Activated T-cell treated with anti-CD3 and anti-CD28 coated beads for 48 hours (primary cell): ENCODE measurements at regions not wholly inside any gene's neighbourhood (a gene's known extent, or its start where the extent isn't known, plus 50 kb on each side); places are given as distances from the start of the nearest gene placed in this dataset.

Source experiments
- DNase-seq: peaks from one replicate; pipeline ENCODE4 v3.0.0-alpha.2; 2020; ENCODE audit warnings: low read depth

DNA sequence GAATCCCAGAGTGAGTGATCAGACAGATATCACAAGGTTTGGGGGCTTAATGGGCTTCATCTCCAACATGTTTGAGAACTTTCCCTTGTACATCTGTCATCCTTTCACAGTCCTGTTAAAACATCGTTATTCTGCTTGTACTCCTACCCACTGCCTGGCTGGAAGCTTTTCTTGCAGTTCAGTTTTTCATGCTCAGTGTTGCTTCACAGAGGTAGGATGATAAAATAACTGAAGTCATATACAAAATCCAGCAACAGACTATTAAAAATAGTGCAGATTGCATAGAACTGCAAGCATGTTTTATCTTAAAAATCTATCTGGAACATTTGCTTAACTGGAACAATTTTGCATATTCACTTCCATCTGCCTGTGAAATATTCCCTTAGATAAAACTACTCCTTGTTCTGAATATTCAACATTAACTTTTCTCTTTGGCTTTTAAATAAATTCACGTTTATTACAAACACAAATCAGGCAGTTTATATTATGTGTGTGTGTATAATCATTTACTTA is 579.6 kb upstream of the IGFBP7 start:
- DNase-seq: no peak

DNA sequence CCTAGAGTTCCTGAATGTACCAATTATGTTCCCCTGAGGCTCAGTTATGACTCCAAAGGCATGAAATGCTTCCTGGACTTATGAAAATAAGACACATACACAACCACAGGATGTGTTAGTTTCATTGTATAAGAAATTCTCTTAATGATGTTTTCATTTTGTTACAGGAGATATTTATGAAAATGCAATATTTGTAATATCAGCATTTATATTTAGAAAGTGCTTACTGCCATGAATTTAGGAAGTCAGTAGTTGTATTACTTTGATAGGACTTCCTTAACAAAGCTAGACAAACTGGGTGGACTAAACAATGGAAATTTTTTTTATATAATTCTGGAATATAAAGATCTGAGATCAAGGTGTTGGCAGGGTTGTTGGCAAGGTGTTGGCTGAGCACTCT is 572.1 kb upstream of the IGFBP7 start:
- DNase-seq: no peak

DNA sequence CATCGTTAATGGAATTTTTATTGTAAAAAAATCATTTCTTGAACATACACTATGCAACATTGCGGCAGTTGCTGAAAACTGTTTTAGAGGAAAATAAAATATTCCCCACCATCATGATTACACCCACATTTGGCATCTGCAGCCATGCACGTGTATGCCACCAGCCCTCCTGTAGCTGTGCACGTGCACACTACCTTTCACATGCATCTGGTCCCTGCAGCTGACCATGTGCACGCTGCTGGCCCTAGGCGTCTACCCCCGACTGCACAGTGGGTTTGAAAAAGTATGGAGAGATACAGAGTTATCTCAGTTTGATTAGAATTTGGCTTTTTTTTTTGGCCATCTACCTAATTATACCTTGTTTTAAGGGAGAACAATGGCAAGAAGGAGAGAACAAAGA is 569.8 kb upstream of the IGFBP7 start:
- DNase-seq: no peak

DNA sequence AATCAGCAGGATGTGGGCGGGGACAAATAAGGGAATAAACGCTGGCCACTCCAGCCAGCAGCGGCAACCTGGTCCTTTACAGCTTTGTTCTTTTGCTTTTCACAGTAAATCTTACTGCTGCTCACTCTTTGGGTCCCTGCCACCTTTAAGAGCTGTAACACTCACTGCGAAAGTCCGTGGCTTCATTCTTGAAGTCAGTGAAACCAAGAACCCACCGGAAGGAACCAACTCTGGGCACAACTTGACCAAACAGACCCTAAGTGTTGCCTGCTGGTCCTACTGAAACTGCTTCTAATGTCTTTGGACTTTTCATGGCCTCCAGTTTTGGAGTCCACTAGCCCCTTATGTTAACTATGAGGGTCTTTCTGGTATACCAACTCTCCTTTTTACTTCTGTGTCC is 566.2 kb upstream of the IGFBP7 start:
- DNase-seq: no peak

DNA sequence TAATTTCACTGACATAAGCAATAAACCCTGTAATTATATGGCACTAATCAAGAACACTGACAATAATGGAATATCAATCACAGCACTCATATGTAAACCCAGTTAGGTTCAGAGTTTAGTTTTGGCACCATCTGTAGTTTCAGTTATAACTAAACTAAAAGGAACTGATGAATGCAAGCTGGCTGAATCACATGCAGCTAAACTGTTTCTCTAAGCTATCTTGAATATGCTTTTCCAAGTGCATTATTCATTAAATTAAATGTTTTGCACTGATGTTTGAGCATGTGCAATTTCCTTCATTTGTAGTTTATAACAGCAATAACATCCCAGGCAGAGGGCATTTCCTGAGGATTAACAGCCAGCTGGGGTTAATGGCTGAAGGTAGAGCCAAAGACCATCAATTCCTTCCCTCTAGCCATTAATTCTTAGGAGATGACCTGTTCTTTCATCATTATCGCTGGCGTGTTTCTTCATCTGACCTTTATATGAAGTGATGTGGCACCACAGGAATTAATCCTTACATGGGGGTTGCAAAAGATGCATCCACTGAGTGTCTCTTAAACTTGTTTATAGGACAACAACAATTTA is 562.8 kb upstream of the IGFBP7 start:
- DNase-seq: no peak

DNA sequence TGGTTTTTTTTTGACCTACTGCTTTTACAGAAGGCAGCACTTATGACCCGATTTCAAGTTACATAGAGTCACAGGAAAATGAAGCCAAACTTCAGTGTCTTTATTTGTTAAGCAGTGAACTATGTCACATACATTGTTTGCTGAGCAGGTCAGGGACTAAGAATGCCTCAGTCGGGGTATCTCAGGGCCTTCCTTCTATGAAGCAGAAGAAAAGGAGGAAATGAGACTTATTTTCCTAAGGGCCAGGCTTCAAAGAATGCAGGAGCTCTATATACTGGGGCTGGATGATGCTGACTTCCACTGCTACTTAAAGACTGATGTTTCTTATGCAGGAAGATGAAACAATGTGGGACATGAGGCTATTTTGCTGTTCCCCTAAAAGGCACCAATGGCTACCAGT is 558.4 kb upstream of the IGFBP7 start:
- no peak for DNase-seq

DNA sequence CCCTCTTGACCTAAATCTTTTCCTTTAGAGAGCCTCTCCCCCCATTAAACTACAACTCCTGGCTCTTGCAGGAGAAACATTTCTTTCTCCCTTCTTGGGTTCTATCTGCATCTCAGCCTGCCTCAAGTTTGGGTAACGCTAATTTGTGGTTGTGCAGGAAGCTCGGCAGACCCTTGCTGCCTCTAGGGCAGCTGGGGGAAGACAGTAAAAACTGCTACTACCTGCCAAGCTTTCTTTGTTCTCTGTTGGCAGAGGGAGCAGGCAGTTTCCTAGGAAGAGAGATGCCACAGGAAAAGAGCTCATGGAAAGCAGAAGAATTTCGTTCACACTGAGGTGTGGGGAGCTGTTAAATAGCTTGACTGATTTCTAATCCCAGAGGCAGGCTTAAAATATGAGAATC is 555.6 kb upstream of the IGFBP7 start:
- DNase-seq: no peak

DNA sequence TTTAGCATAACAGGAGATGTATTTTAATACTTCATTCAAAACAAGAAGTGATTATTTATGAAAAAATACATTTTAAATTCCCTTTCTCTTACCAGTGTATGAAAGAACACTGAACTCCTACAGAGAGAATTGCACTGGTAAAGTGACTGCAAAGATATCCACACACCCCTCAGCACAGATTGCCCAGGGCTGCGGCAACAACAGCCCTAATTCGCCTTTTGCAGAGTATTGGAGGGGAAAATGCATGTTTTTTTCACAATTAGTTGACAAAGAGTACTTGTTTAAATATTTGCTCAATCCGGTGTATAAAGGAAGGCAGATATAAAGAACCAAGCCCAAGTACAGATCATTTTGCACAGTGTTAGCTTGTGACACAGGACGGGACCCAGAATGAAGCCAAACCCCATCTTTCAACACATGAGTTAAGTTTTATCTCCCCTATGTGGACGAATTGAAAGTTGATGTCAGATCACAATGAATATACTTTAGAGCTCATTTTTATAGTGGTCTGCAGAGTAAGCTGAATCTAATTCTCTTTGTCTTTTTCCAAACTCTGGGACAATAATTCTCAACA is 551.4 kb upstream of the IGFBP7 start:
- DNase-seq: no peak

DNA sequence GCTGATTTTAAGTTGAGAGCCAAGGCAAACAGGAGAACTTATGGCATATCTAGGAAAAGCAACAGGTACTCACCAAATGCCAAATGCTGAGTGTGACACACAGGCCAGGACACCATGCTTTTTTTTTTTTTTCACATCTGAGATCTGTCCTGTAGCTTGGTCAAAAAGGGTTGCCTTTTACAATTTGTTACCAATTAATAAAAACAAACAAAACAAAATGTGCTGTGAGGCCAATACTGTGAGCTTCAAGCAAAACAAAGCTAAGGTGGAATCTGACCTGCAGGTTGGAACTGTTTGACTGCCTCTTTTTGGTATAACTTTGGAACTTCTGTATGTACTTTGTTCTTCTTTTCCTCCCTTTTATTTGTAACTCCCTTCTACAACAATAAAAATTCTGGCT is 548.5 kb upstream of the IGFBP7 start:
- no peak for DNase-seq

DNA sequence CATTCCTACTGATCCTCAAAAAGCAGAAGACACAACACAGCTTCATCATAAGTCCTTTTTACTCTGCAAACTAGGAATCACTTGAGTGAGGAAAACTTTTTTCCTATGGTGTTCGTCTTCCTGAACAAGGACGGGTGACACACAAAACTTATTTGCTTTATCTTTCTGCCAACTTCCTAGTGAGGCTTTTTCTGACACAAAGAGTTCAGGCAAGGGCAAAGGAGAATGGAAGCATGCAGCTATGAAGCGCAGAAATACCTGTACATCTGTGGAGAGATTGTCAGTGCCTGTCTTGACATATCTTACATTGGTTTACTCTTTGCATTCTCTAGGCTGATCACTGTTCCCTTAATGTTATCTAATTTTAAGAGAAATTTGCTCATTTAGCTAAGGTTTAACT is 548.0 kb upstream of the IGFBP7 start:
- DNase-seq: no peak

DNA sequence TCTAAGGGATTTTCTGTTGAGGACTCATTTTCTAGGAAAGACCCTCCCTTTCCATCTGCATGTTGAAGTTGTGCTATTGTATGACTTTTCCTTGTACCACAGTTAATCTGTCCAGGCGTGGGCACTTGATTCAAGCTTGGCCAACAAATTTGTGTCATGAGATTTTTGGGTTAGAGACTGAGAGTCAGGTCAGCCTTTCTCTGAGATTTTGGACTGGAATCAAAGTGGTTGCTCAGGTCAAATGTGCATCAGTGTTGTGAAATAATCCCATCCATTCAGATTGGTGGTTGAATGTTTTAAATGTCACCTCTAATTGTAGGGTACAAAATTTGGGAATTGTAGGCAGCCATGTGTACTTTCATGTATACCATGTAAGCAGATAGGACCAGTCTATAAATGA is 545.2 kb upstream of the IGFBP7 start:
- no peak for DNase-seq

DNA sequence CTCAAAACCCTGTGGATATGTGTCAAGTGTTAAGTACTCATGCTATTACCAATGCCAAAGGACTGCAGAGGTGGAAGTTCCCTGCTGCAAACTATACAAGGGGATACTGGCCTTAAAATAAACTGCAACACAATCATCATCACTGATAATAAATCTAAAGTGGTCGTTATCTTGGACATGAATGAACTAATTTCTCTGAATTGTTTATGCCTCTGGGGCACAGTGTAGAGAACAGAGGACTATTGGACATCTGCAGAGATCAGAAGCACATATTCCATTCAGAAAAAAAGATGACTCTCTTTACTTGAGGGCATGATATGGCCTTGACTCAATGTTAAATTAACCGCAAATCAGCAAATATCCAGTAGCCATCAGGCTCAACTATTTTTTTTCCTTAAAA is 542.6 kb upstream of the IGFBP7 start:
- DNase-seq: no peak

DNA sequence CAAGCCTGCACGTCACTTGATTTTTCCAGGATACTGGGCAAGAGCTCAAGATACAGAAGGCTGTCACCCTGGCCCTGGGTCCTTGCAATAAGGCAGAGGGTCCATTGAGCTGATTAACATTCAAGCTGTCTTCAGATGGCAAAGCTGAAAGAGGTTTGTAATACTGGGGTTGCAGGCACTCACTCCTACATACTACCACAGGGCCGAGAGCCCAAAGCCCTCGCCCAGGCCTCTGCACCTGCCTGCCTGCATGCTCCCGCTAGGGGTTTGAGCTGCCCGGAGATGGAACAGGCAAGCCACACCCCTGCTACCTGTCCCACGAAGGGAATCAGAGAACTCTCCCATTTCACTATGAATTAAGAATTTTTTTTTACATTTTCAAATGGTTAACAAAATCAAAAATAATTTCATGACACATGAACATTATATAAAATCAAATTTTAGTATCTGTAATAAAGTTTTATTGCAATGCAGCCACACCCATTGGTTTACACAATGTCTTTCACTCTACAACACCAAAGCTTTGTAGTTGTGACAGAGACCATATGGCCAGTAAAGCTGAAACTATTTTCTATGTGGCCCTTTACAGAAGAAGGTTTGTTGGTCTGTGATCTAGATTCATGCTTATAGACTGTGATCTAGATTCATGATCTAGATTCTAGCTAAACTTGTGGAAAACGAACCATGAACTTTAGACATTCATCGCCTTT is 530.4 kb upstream of the IGFBP7 start:
- no peak for DNase-seq

DNA sequence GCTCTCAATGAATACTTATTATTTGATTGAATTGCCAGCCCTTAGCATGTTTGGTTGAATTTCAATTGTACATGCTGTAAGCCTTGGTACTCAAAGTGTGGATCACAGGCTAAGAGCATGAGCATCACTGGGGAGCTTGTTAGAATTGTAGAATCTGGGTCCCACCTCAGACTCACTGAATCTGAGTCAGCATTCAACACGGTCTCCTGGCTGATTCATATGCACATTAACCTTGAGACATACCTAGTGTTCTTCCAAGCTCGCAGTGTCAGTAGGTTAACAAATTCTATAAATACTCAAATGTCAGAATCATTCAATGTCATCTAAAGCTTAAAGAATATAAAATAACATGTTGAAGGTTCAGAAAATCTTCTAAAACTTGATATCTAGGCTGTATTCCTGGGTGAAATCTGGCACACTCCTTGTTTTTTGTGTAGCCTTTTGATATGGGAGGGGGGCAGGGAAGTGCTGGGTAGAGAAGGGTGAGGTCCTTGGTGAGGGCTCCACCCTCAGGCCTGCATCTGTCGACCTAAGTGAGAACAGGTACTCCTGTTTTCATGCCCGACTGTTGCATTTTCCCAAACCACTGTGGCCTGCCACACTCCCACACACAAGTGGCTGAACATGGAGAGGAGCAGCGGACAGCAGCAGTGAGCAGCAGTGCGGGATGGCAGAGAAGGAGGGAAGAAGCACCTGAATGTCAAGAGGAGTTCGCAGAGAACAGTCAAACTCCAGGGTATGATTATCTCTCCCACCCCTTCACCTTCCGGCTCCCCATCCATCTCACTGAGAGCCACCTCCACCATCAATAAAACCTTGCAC is 529.6 kb upstream of the IGFBP7 start:
- DNase-seq: no peak

DNA sequence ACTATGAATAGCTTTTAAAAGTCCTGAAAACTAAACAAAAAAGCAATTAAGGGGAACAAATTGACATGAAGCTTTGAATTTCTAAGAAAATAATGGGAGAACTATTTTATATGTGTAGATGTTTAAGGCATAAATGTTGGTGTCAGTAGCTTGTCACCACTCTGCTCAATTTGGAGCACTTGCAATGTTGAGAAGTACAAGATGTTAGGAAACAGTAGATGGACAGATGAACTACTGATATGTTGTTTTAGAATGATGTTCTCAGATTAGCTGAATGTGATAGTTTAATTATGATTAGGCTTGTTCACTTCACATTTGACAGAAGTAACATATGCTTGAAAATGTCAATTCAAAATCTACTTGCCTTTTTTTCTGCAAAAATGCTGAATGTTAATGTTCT is 525.7 kb upstream of the IGFBP7 start:
- no peak for DNase-seq

DNA sequence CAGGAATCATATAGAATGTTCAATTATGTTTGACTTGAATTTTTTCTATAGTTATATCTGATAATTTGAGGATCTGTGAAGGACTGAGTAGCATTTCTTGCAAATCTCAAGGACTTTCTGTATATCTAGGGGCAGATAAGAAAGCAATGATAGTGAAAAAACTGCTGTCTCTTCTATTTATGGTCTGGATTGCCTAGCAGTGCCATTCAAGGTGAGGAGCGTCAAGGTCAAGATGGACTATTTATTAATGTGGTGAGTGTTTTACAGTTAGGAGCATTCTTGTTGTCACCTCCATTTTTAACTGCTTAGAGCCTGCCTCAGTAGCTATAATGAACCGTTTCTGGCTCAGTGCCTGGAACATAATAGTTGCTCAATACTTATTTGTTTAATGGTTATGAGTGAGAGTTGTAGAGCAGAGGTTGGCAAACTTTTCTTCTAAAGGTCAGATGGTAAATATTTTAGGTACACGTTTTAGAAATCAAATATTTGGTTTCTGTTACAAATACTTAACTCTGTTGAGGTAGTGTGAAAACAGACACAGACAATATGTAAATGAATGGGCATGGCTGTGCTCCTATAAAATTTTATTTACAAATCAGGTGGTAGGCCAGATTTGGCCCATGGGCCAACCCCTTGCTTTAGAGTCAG is 523.2 kb upstream of the IGFBP7 start:
- DNase-seq: no peak

DNA sequence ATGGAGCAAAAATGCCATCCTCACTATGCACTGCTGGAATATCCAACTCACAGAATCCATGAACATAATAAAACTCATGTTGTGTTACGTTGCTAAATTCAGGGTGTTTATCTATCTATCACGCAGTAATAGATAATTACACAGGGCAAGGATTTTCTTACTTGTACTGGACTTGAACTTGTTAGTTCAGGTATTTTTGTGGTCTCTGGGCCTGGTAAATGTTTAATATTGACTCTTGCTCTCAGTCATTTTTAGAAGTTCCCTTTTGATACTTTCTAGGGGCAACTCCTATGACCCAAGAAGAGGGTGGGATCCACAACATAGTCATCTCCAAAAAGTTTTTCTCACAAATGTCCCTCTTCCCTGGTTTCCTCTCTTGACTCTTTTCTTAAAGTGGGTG is 522.4 kb upstream of the IGFBP7 start:
- no peak for DNase-seq

DNA sequence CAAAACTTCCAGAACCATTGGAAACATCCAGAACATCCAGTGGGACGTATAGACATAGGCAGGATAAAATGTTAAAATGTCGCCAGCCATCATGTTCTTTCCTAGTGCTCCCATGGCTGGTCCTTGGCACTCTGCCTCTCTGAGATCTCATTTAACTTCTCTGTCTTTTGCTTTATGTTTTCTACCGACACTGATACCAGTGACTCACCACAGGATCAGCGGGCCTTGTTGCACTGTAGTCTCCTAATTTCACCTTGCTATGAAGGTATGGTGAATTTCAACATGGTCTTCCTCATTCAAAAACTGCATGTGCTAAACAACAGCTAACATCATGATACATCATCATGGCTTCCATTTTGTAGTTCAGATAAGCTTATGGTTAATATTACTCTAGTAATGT is 521.0 kb upstream of the IGFBP7 start:
- no peak for DNase-seq

DNA sequence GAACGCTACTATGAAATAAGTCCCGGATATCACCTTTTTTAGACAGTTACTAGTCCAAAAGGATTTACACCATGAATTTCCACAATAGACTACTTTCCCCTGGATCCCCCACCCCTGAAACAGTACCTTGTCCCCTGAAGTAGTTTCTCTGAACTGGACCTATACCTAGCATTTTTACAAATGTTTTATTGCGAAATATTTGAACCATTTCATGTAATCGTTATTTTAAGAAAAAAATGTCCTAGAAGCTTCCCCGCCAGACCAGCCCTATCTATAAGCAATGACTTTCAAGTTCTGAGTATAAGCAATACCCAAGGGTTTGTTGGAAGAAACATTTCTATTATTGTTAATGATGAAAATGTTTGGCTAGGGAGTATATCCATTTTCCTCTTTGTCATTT is 517.8 kb upstream of the IGFBP7 start:
- no peak for DNase-seq

DNA sequence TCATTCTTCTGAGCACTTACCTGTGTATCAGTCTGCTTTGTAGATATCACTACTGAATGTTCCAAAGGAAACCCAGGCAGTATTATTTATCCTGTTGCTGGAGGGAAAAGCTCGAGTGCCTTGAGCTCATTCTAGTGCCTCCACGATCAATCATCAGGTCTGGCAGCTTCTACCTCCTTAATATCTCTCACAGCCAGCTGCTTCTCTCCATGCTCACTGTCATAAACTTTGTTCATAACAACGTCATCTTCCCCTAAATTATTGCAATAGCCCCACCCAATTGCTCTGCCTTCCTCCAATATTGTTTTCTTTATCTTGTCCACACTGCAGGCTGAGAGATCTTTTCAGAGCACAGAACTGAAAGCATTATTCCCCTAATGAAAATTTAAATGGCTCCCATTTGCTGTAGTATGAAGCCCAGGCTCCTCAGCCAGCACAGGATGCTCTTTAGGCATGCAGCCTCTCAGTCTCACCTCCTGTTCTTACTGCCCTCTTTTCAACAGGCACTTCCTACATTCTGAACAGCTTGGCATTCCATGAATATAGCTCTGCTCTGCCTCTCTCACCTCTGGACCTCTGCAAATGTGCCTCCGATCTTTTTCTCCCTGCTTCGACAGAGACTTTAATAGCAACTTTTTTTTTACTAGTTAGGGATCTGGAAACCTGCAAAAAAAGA is 504.2 kb upstream of the IGFBP7 start:
- no peak for DNase-seq

DNA sequence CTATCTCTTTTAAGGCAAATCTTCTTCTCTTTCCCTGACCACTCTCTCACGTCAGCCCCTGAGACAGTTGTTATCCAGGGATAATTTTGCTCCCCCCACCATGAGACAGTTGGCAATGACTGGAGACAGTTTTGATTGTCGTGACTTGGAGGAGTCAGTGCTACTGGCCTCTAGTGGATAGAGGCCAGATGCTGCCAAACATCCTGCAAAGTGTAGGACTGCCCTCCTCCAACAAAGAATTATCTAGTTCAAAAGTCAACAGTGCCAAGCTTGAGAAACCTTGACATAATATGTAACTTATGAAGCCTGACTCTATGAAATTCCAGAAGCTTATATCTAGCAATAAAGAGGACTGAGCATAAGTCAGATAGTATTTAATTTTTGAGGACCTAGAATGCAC is 502.1 kb upstream of the IGFBP7 start:
- DNase-seq: no peak
